ENCODE measurements at regions not wholly inside any gene's neighbourhood (a gene's known extent, or its start where the extent isn't known, plus 50 kb on each side); places are given as distances from the start of the nearest gene placed in this dataset.

GRCh38 chr13:53165261-53165660 is 136.6 kb downstream of the OLFM4 start:
- no peak overlapping the region for H3K27ac ChIP-seq (ENCODE audit: low read depth, low read length)
- H3K79me2 ChIP-seq (ENCODE audit: control insufficient read depth, low read length): no peaks in the 10 kb centered on the region
- no peak for TF ChIP-seq CTCF (IDR thresholded peaks at IDR 0.05; ENCODE audit: low read depth, low read length, poor library complexity, severe bottlenecking)
- no peak for TF ChIP-seq EZH2phosphoT487 (IDR thresholded peaks at IDR 0.05; ENCODE audit: borderline replicate concordance, low read length)
- no peaks in the 10 kb centered on the region for H3K4me1 ChIP-seq (ENCODE audit: control insufficient read depth, low read length)
- H3F3A ChIP-seq (ENCODE audit: control insufficient read depth, insufficient read depth): no peaks in the 10 kb centered on the region
- no peaks in the 10 kb centered on the region for H3K27me3 ChIP-seq (ENCODE audit: control insufficient read depth, low read length)
- H3K4me3 ChIP-seq (ENCODE audit: low read length): no peak overlapping the region
- H4K20me1 ChIP-seq (ENCODE audit: control insufficient read depth, insufficient read depth, low read depth, low read length): no peaks in the 10 kb centered on the region
- no peaks in the 10 kb centered on the region for H3K36me3 ChIP-seq (ENCODE audit: control insufficient read depth, low read length)
- H3K4me2 ChIP-seq (ENCODE audit: low read length): no peak overlapping the region
- no peaks in the 10 kb centered on the region for H3K9me2 ChIP-seq (replicated peaks; ENCODE audit: control insufficient read depth, low read length)
- H3K9me3 ChIP-seq (ENCODE audit: control insufficient read depth, insufficient read depth, low read length): no peaks in the 10 kb centered on the region

GRCh38 chr13:53167561-53167960 is 138.9 kb downstream of the OLFM4 start:
- no peak overlapping the region for H3K4me3 ChIP-seq (ENCODE audit: low read length)
- no peaks in the 10 kb centered on the region for H3K4me1 ChIP-seq (ENCODE audit: control insufficient read depth, low read length)
- TF ChIP-seq CTCF (IDR thresholded peaks at IDR 0.05; ENCODE audit: low read depth, low read length, poor library complexity, severe bottlenecking) (no peak), EZH2phosphoT487 (IDR thresholded peaks at IDR 0.05; ENCODE audit: borderline replicate concordance, low read length) (no peak)
- no peaks in the 10 kb centered on the region for H4K20me1 ChIP-seq (ENCODE audit: control insufficient read depth, insufficient read depth, low read depth, low read length)
- no peaks in the 10 kb centered on the region for H3K27me3 ChIP-seq (ENCODE audit: control insufficient read depth, low read length)
- no peaks in the 10 kb centered on the region for H3K9me2 ChIP-seq (replicated peaks; ENCODE audit: control insufficient read depth, low read length)
- no peaks in the 10 kb centered on the region for H3K79me2 ChIP-seq (ENCODE audit: control insufficient read depth, low read length)
- no peaks in the 10 kb centered on the region for H3K9me3 ChIP-seq (ENCODE audit: control insufficient read depth, insufficient read depth, low read length)
- no peaks in the 10 kb centered on the region for H3K36me3 ChIP-seq (ENCODE audit: control insufficient read depth, low read length)
- no peak overlapping the region for H3K4me2 ChIP-seq (ENCODE audit: low read length)
- H3F3A ChIP-seq (ENCODE audit: control insufficient read depth, insufficient read depth): no peaks in the 10 kb centered on the region
- no peak overlapping the region for H3K27ac ChIP-seq (ENCODE audit: low read depth, low read length)

- H3K27me3 ChIP-seq (ENCODE audit: control insufficient read depth, low read length): no peaks in the 10 kb centered on the region
- no peak for TF ChIP-seq EZH2phosphoT487 (IDR thresholded peaks at IDR 0.05; ENCODE audit: borderline replicate concordance, low read length)
- no peak for TF ChIP-seq CTCF (IDR thresholded peaks at IDR 0.05; ENCODE audit: low read depth, low read length, poor library complexity, severe bottlenecking)
- no peaks in the 10 kb centered on the region for H3K79me2 ChIP-seq (ENCODE audit: control insufficient read depth, low read length)
- no peaks in the 10 kb centered on the region for H3K4me1 ChIP-seq (ENCODE audit: control insufficient read depth, low read length)
- H3K9me2 ChIP-seq (replicated peaks; ENCODE audit: control insufficient read depth, low read length): no peaks in the 10 kb centered on the region
- no peaks in the 10 kb centered on the region for H3F3A ChIP-seq (ENCODE audit: control insufficient read depth, insufficient read depth)
- H3K4me3 ChIP-seq (ENCODE audit: low read length): no peak overlapping the region
- H3K36me3 ChIP-seq (ENCODE audit: control insufficient read depth, low read length): no peaks in the 10 kb centered on the region
- H3K9me3 ChIP-seq (ENCODE audit: control insufficient read depth, insufficient read depth, low read length): peaks cover 7% of the 10 kb centered on the region; the same call in 1 of the 2 replicates
- no peaks in the 10 kb centered on the region for H4K20me1 ChIP-seq (ENCODE audit: control insufficient read depth, insufficient read depth, low read depth, low read length)
- no peak overlapping the region for H3K4me2 ChIP-seq (ENCODE audit: low read length)
- H3K27ac ChIP-seq (ENCODE audit: low read depth, low read length): no peak overlapping the region
These were observed 142.3 kb downstream of the OLFM4 start for GRCh38 chr13:53170910-53171309.

GRCh38 chr13:53174545-53174944 is 145.9 kb downstream of the OLFM4 start:
- Histone ChIP-seq H3K36me3 (ENCODE audit: control insufficient read depth, low read length) (no peaks in the 10 kb centered on the region), H3K9me2 (replicated peaks; ENCODE audit: control insufficient read depth, low read length) (no peaks in the 10 kb centered on the region), H3F3A (ENCODE audit: control insufficient read depth, insufficient read depth) (no peaks in the 10 kb centered on the region), H3K9me3 (ENCODE audit: control insufficient read depth, insufficient read depth, low read length) (peaks cover 7% of the 10 kb centered on the region; the same call in 1 of the 2 replicates), H3K27me3 (ENCODE audit: control insufficient read depth, low read length) (no peaks in the 10 kb centered on the region), H3K4me1 (ENCODE audit: control insufficient read depth, low read length) (no peaks in the 10 kb centered on the region), H3K27ac (ENCODE audit: low read depth, low read length) (no peak overlapping the region), H3K79me2 (ENCODE audit: control insufficient read depth, low read length) (no peaks in the 10 kb centered on the region), H3K4me3 (ENCODE audit: low read length) (no peak overlapping the region), H3K4me2 (ENCODE audit: low read length) (no peak overlapping the region), H4K20me1 (ENCODE audit: control insufficient read depth, insufficient read depth, low read depth, low read length) (no peaks in the 10 kb centered on the region)
- TF ChIP-seq EZH2phosphoT487 (IDR thresholded peaks at IDR 0.05; ENCODE audit: borderline replicate concordance, low read length): no peak
- TF ChIP-seq CTCF (IDR thresholded peaks at IDR 0.05; ENCODE audit: low read depth, low read length, poor library complexity, severe bottlenecking): no peak
